Adrenal gland (tissue), 9 donors: ENCODE measurements at regions not wholly inside any gene's neighbourhood (a gene's known extent, or its start where the extent isn't known, plus 50 kb on each side); places are given as distances from the start of the nearest gene placed in this dataset.
A peak's percentile ranks its signal among the peaks of the same experiment; 100 is the strongest.

ENCODE experiments used
- DNase-seq, 7 donors: peaks; one replicate each; pipeline ENCODE4 v3.0.0-alpha.2; 2019 to 2020
- H3K27ac ChIP-seq, 5 donors: fragments of 200-600 bp; sonication (generic) in 4 of 5; 1 replicate in 3 of 5; 2 replicates in 2 of 5; pipeline versions ENCODE4 v1.5.1 to v1.8.0; 2016 to 2020; ENCODE audit warnings: mild to moderate bottlenecking in 1 of 5
- H3K27me3 ChIP-seq: fragments of 200-600 bp; 2 replicates; pipeline ENCODE4 v1.8.0; 2021
- H3K36me3 ChIP-seq, 2 donors: fragments of 200-600 bp; replicated peaks in 1 of 2; 1 replicate in 1 of 2; 2 replicates in 1 of 2; pipeline versions ENCODE4 v1.5.1 to v1.8.0; 2018 to 2022
- H3K4me1 ChIP-seq, 2 donors: fragments of 200-600 bp; replicated peaks in 1 of 2; 1 replicate in 1 of 2; 2 replicates in 1 of 2; pipeline versions ENCODE4 v1.5.1 to v1.8.0; 2018 to 2021
- H3K4me3 ChIP-seq, 4 donors: fragments of 200-600 bp; sonication (generic) in 3 of 4; one replicate each; pipeline ENCODE4 v1.5.1; 2016 to 2018
- H3K9me3 ChIP-seq, 3 donors: fragments of 200-600 bp; sonication (generic) in 1 of 3; replicated peaks in 1 of 3; 1 replicate in 2 of 3; 2 replicates in 1 of 3; pipeline versions ENCODE4 v1.5.1 to v1.8.0; 2016 to 2021
- CTCF ChIP-seq, 6 experiments: fragments of 450-650 bp in 4 of 6; fragments of 200-600 bp in 2 of 6; sonication (generic) in 1 of 6; IDR thresholded peaks; 1 replicate in 5 of 6; 2 replicates in 1 of 6; pipeline versions ENCODE4 v1.5.1 to v1.8.0; 2016 to 2021; ENCODE audit warnings: antibody characterized with exemption in 6 of 6, mild to moderate bottlenecking in 2 of 6, moderate library complexity in 1 of 6
- POLR2A ChIP-seq, 2 donors: fragments of 450-650 bp; IDR thresholded peaks; one replicate each; pipeline ENCODE4 v1.6.1; 2017; ENCODE audit warnings: antibody characterized with exemption in 2 of 2, mild to moderate bottlenecking in 2 of 2, moderate library complexity in 1 of 2
- WGBS, 4 donors: extraction: QIAGEN DNeasy Blood & Tissue Kit in 2 of 4; methylation state at CpG; one replicate each; pipeline versions ENCODE4 v1.1.5 to v1.1.7; 2013 to 2017; 5-methylcytosine and 5-hydroxymethylcytosine counted together
- intact Hi-C, 2 donors: fragments of 100-400 bp; cut with DNase I; formaldehyde crosslinking; loops; one replicate each; pipeline versions ENCODE4 v1.14.1 to v1.15.0; 2022 to 2023
- donor health status: healthy with polysubstance abuse.
- donor health status: Bipolar disorder and iron deficiency.
- donor health status: DM: yes; HTN: yes; CAD: no.
- donor health status: DM: no; HTN: no; CAD: no.
- donor health status: DM: no; HTN: no; CAD: no.

GRCh38 chr13:40434516-40435397 is 231.7 kb downstream of the FOXO1 start:
- intact Hi-C loops, result no loop called here
- Histone ChIP-seq H3K36me3 (no peaks in the 10 kb centered on the region), H3K27ac (no peak overlapping the region), H3K27me3 (no peaks in the 10 kb centered on the region), H3K4me3 (no peak overlapping the region), H3K9me3 (no peaks in the 10 kb centered on the region), H3K4me1 (peaks cover 2 to 17% of the 10 kb centered on the region in 2 donors)
- TF ChIP-seq CTCF (IDR thresholded peaks at IDR 0.05) (no peak), POLR2A (IDR thresholded peaks at IDR 0.05) (no peak)
- WGBS, 4 donors, result 88 to 95% (median 90%) methylated on average over 4 of the region's 4 CpGs
- DNase-seq, result no peak

GRCh38 chr13:40438022-40438680 is 228.3 kb downstream of the FOXO1 start:
- peak in 2 of 7 donors; percentile 21 to 35 for DNase-seq
- no peaks in the 10 kb centered on the region for H3K27me3 ChIP-seq
- H3K4me1 ChIP-seq, result peaks cover 12 to 34% of the 10 kb centered on the region in 2 donors
- WGBS, 4 donors, result 47 to 59% (median 53%) methylated on average over 6 of the region's 6 CpGs
- peak overlapping the region in 3 of 5 donors; percentile 7 to 61 (median 15) for H3K27ac ChIP-seq
- intact Hi-C loops, result no loop called here
- no peak for TF ChIP-seq CTCF (IDR thresholded peaks at IDR 0.05)
- no peaks in the 10 kb centered on the region for H3K9me3 ChIP-seq
- no peak overlapping the region for H3K4me3 ChIP-seq
- no peaks in the 10 kb centered on the region for H3K36me3 ChIP-seq

- H3K27me3 ChIP-seq, result no peaks in the 10 kb centered on the region
- TF ChIP-seq POLR2A (IDR thresholded peaks at IDR 0.05), result no peak
- no peak for TF ChIP-seq CTCF (IDR thresholded peaks at IDR 0.05)
- H3K36me3 ChIP-seq, result no peaks in the 10 kb centered on the region
- no peak overlapping the region for H3K4me3 ChIP-seq
- peaks cover 12 to 34% of the 10 kb centered on the region in 2 donors for H3K4me1 ChIP-seq
- 64 to 80% (median 66%) methylated on average over 10 to 12 of the region's 12 CpGs for WGBS, 4 donors
- intact Hi-C loops, result no loop called here
- peak overlapping the region in 3 of 5 donors; percentile 7 to 68 (median 61) for H3K27ac ChIP-seq
- H3K9me3 ChIP-seq, result no peaks in the 10 kb centered on the region
- peak in 2 of 7 donors; percentile 10 to 25 for DNase-seq
Measured at GRCh38 chr13:40438999-40439797, 227.2 kb downstream of the FOXO1 start.

GRCh38 chr13:40439928-40440327 is 226.5 kb downstream of the FOXO1 start:
- no peak overlapping the region for H3K4me3 ChIP-seq
- peak in 6 of 7 donors; percentile 35 to 69 (median 49) for DNase-seq
- H3K9me3 ChIP-seq, result no peaks in the 10 kb centered on the region
- H3K36me3 ChIP-seq, result no peaks in the 10 kb centered on the region
- intact Hi-C loops, result loop anchor here in 1 of 2 donors (10.0 kb wide), 1 partner anchor 265 kb away; no protein-coding TSS in a partner anchor
- TF ChIP-seq CTCF (IDR thresholded peaks at IDR 0.05) (peak in 2 of 6 experiments; percentile 7 to 13), POLR2A (IDR thresholded peaks at IDR 0.05) (no peak)
- H3K27ac ChIP-seq, result peak overlapping the region in 2 of 5 donors; percentile 61 to 68
- H3K4me1 ChIP-seq, result peaks cover 12 to 34% of the 10 kb centered on the region in 2 donors
- no peaks in the 10 kb centered on the region for H3K27me3 ChIP-seq
